HG03354 (cell line): ENCODE measurements at regions not wholly inside any gene's neighbourhood (a gene's known extent, or its start where the extent isn't known, plus 50 kb on each side); places are given as distances from the start of the nearest gene placed in this dataset.
A peak's percentile ranks its signal among the peaks of the same experiment; 100 is the strongest.
"Not testable (repeated sequence)": the region's sequence is repeated elsewhere in the genome, so short reads cannot be mapped to it uniquely, and the experiment has no call there.

ENCODE experiments used
- ATAC-seq: cut with Tn5 transposase; IDR thresholded peaks from one replicate; pipeline ENCODE4 v1.9.1; 2021; ENCODE audit warnings: mild to moderate bottlenecking; ENCODE audit not compliant: unreplicated experiment, poor library complexity, severe bottlenecking

DNA sequence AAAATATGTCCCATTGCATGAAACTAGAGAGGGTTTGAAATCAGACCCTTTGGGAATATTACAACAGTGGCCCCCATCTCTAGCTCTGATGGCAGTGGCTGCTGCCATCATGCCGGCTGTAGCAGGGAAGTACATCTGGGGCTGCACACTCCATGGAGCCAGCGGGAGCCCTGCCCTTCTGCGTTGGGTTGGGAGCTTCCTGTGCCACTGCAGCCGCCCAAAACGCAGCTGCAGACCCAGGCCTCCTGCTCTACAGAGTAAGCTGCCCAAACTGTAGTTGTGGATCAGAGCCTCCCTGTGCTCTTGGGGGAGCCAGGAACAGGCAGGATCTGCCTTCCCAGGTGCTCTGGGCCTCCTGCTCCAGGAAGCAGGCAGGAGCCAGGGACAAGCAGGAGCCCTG, 450.0 kb downstream of the HS3ST3B1 start:
- ATAC-seq, result no peak

DNA sequence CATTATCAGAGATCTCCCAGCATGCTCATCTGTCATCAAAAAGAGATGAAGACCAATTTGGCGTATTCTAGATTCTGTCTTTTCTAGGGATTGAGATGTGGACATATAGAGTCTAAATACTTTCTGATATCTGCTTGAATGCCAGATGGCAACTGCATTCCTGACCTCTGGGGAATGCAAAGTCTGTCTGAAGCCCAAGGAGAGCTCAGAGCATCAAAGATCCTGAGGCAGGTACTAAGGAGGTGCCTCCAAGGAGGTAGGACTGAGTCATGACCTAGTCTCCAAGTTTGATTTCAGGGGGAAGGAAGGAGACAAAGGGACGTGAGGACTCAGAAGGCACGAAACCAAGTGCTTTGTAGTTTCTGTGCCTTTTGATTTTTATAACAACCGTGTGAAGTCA, 448.4 kb downstream of the HS3ST3B1 start:
- no peak for ATAC-seq

DNA sequence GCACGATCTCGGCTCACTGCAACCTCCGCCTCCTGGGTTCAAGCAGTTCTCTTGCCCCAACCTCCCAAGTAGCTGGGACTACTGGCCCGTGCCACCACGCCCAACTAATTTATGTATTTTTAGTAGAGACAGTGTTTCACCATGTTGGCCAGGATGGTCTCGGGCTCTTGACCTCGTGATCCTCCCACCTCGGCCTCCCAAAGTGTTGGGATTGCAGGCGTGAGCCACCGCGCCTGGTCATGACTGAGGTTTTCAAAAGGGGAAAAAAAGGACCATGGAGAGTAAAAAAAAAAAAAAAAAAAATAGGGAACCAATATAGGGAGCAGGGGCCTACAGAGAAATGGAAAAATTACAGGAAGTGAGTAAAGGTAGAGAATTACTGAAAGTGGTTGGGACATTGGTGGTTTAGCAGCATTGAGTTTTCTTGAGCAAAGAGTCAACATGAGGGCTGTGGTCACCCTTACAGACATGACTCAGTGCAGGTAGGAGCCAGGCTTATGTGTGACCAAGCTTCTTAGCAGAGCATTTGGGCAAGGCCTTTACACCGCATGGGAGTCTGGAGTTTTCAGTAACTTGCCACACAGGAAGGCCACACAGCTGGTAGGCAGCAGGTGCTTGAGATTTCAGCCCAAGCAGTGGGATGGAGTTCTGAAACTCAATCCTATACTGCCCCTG, 447.3 kb downstream of the HS3ST3B1 start:
- ATAC-seq, result peak; percentile 89

DNA sequence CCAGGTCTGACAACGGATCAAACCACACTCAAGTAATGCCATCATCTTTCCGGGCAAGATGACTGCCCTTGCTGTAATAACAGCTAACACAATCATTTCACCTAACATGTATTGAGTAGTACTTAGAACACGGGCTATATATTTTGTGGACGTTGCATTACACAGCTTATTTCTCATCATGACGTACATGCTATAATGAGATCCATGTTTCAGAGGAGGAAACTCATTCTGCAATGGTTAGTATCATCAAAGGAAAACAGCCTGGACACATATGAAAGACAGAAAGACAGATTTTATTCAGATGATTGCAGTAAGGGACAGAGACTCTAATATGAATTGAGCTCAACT, 446.7 kb downstream of the HS3ST3B1 start:
- ATAC-seq, result no peak

DNA sequence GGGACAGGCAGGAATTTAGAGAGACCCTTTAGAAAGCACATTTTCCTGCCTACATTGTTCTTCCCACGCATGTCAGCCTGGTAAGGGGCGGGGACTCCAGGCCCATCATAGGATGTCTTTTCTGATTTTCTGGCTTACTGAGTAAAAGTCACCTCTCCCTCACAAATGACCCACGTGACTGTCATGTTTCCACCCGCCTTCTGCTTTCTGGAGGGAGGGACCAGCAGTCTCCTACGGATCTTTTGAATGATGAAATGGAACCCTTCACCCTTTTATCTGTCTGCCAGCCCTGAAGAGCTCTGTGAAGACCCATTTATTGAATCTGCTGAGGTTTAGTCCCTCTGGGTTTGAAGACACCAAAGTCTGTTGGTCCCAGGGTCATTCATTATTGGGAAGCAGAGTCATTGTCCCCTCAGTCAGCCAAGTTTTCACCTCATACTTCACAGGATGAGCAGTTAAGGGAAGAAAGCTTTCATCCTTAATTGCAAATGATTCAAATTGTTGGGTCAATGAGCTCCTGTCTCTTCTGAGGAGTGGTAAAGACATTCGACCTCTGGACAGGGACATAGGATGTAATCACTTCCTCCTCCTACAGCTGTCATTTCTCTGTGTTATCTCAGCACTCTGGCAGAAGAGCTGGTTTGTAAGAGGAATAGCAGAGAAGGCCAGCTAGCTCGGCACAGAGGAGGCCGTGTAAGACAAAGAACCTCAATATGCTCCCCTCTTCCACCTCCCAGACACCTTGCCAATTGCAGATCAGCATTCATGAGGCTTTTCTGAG, 446.1 kb downstream of the HS3ST3B1 start:
- no peak for ATAC-seq

DNA sequence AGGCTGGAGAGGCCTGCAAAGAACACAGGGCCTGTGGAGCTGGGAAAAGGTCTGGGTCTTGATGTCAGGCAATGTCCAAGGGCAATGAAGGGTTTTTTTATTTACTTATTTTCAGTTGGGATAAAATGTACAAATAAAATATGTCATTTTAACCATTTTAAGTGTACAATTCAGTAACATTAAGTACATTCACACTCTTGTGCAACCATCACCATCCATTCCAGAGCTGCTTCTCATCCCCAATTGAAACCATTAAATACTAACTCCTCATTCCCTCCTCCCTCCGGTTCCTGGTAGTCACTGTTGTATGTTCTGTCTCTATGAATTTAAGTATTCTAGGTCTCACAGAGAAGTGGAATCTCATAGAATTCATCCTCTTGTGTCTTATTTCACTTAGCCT, 444.7 kb downstream of the HS3ST3B1 start:
- ATAC-seq, result no peak

DNA sequence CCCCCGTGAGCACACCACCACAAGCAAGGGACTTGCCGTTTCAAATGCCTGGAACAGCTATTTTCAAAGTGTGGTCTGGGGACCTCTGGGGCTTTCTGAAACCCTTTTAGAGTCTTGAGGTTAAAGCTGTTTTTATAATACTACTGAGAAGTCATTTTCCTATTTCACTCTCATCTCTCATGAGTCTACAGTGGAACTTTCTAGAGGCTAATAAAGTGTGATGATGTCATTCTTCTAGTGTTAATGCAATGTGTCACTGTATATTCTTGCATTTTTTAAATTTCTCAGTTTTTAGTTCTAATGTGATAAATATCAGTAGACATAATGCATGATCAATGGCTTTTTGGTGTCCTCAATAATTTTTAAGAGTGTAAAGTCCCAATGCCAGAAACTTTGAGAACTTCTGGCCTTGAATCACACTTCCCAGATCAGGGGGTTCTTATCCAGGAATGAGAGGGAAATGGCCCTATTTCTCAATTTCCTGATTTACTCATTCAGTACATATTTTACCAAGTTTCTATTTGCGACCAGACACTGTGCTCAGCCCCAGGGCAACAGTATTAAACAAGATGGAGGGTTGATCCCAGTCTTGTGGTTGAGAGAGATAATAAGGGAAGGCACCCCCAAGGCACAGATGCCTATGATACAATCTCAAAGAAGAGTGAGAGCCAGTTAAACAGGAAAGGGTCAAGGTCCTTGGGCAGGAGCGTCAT, 444.0 kb downstream of the HS3ST3B1 start:
- peak; percentile 55 for ATAC-seq

DNA sequence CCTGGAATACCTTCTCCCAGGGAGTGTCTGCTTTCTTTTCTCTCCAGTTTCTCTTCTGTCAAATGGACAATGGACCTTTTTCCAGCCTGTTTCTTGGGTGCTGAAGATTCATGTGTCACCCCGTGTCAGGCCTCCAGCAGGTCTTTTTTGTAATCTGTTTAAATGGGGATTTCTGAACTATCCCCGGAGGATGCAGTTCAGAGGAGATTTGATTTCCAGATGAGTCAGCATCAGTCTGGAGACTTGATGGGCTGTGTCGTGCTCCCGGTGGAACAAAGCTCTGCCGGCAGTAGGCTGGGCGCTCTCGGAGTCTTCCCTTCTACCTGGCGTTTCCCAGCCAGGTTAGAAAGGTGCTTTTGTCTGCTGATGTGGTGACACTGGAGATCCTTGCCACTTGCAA, 440.6 kb downstream of the HS3ST3B1 start:
- ATAC-seq, result no peak

DNA sequence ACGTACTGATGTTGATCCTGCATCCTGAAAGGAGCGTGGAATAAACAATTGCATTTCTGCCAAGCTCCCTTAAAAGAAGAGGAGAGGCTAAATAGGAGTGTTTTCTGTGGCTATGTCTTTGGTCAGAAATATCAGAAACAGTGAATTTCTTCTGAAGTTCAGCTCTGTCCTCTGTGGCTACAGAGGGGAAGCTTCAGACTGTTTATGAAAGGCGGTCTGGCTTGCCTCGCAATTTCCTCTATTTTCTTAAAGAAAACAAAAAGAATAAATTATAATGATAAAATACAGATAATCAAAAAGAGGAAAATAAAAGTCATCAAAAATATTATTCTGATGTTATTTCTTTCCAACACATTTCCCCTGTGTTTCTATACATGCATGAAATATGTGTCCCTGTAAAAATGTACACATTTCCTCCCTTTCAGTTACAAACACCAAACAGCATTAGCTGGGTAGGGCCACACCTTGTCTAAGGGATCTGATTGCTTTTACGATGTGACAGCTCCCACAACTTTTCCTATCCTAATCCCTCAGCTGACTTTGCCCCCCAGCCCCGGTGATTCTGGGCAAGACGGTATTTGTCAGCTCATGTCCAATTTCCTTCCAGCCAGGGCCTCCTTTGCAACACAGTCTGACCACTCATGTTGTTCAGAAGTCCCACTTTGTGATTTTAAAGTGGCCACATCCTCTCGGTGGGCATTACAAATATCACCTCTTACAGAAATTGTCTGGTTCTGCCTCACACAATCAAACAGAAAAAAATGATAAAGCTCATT, 439.0 kb downstream of the HS3ST3B1 start:
- ATAC-seq, result no peak

DNA sequence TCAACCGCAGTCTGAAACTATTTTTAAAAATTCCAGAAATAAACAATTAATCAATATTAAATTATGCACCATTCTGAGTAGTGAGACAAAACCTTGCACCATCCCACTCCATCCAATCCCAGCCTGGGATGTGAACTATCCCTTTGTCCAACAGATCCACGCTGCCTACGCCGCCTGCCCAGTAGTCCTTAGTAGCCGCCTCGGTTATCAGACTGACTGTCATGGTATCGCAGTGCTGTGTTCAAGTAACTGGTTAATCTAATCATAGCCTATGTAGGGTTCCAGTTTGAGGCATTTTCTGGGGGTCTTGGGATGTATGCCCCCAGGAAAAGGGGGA, 437.7 kb downstream of the HS3ST3B1 start:
- no peak for ATAC-seq

DNA sequence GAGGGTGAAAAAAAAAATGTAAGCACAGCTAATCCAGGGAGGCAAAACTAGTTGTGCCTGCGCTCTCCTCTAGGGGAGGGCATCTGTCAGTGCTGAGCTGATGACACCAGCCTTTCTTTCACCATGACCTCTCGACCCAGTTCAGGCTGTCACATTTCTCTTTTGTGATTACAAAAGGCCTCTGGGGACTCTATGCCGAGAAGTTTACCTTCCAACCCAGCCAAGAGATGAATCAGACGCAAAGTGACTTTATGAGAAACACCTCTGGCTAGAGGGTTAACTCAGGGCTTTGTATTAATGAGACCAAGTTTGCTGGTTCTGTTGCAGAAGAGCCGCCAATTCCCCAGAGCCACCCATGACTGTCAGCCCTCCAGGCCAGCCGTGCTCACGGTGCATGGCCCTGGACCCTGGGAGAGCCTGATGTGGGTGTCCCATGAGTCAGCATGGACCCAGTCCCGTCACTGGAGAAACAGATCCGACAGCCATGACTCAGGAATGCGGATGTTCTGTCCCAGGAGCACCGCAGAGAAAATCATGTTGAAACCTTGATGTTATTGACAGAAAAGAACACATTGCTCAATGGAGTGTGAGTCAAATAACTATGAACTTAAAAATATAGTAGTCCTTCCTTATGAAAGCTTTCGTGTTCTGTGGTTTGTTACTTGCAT, 437.2 kb downstream of the HS3ST3B1 start:
- peak; percentile 89 for ATAC-seq

DNA sequence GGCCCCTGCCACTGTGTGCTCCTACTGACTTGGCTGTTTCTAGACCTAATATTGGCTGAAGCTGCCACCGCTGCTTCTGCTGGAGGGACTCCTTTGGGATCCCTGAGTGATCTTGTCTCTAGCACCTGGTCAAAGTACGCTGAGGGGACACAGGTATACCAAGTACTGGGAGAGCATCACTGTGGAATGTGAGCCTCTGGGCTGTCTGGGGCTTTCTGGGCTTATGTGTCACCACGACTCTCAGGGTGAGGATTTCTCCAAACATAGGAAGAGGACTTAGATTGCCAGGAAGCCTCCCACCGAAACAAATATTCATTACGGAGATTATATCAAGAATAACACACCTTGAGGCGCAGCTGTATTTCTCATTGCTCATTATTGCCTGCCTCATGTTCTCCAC, 435.8 kb downstream of the HS3ST3B1 start:
- no peak for ATAC-seq

DNA sequence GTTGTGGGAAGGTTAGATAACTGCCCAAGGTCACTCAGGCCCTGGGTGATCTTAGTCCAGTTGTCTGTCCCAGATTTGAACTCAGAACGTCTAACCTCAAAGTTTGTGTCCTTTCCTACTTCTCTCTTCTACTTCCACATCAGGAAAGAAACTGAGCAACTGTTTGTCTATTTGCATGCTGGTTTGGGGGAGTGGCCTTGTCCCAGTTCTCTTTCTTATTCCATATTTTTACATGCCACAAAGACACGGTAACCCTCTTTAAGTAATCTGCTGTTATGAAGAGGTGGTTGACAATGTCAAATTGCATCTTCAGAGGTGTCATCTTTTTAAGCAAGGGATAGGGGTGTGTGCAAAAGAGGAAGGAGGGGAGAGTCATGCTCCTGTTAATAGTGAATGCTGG, 432.5 kb downstream of the HS3ST3B1 start:
- ATAC-seq, result no peak

DNA sequence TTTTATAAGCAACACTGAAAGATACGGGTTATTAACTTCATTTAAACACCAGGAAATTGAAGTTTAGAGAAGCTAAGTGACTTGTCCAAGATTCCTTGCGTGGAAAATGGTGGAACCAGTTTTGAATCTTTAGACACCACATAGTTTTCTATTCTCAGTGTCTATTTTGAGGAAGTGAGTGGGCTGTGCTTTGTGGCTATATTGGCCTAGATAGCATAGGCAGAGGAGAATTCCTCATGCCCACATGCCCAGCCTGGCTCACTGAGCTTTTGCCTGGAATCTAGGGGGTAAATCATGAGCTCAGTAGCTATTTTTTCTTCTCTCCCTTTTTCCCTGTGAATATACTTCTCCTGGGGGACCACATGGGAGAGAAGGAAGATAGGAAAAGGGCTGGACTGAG, 431.3 kb downstream of the HS3ST3B1 start:
- ATAC-seq, result no peak

DNA sequence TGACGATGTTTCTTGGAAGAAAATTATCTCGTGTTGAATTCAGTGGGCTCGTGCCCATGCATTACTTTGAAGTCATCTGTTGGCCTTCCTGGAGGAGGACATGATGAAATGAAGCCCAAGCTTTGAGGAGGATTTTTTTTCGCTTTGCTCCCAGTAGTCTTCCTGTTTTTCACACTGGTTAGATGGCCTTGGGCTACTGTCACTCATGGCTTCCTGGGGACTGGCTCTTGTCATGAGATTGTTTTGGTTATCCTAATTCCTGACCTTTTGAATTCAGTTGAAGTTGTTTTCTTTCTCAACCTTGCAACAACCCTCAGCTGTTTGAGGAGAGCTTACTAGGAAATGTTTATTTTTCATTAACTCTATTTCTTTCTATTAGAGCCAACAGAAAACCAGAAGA, 430.7 kb downstream of the HS3ST3B1 start:
- no peak for ATAC-seq

DNA sequence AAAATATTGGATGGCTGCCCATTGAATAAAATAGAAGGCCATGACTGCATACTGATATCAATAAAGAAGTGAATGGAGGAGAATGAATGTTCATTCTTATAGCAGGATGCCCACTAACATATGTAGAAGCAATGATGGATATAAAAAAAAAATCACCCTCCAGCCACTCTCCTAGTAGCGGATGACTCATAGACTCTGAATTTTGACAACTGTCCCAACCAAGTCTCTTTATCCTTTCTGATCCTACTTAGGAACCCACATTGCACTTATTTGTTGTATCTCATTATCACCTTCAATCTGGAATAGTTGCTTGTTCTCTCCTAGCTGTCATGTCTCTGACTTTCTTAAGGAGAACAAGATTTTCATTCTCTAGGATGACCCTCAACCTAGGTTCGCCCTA, 429.9 kb downstream of the HS3ST3B1 start:
- ATAC-seq, result no peak

DNA sequence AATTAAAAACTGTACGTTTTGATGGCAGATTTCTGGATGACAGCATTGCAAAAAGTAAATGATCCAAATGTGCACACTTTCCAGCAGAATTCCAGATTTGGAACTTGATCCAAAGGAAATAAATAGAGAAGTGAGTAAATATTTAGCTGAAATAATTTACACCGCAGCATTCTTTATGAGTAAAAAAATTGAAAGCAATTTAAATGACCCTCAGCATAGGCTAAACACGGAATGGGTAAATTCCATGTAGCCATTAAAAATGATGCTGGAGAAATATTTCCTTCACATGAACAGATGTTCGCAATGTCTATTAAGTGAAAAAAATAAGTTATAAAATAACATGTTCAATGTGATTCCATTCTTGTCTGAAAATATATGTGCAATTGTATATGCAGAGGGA, 424.8 kb downstream of the HS3ST3B1 start:
- no peak for ATAC-seq

DNA sequence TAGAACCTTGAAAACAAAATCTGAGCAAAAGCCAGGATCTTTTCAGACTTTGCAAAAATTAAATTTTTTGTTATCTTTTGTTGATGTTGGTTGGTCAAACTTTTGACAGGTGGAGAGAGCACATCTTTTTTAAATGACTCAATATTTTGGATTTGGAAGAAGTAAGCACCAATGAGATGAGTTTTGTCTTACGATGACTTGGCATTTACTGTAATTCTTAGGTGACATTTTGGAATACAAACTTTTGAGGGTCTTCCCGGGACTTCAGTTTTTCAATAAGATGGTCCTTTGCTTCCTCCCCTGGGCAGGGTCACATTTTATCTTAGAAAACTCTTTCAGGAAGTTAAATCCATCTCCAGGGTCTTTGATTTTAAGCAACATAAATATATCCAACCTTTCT, 423.9 kb downstream of the HS3ST3B1 start:
- no peak for ATAC-seq

DNA sequence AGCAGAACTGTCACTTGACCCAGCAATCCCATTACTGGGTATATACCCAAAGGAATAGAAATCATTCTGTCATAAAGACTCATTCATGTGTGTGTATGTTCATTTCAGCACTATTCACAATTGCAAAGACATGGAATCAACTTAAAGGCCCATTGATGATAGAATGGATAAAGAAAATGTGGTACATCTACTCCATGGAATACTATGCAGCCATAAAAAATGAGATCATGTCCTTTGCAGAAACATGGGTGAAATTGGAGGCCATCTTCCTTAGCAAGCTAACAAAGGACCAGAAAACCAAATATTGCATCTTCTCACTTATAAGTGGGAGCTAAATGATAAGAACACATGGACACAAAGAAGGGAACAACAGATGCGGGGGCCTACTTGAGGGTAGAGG, 422.5 kb downstream of the HS3ST3B1 start:
- not testable (repeated sequence) for ATAC-seq

DNA sequence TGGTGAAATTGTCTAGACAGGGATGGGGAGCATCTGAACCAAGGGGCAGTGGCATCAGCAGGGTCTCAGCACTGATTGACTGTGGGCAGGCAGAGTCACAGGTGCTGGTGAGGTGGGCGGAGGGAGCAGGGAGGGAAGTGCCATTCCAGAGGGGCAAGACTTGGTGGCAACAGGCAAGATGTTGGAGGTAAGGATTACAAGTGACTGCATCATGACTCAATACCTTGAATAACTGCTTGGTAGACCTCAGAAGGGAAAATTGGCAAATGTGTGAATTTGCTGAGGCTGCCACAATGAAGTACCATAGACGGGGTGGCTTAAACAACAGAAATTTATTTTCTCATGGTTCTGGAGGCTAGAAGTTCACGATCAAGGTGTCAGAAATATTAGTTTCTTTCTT, 419.1 kb downstream of the HS3ST3B1 start:
- ATAC-seq, result no peak
